ENCODE measurements at regions not wholly inside any gene's neighbourhood (a gene's known extent, or its start where the extent isn't known, plus 50 kb on each side); places are given as distances from the start of the nearest gene placed in this dataset.
"Not testable (repeated sequence)": the region's sequence is repeated elsewhere in the genome, so short reads cannot be mapped to it uniquely, and the experiment has no call there.

GRCh38 chr20:6696001-6696400, 71.5 kb upstream of the BMP2 start:
- ATAC-seq = no peak
- CTCF ChIA-PET = no interaction called here

GRCh38 chr20:6693808-6694198, 73.7 kb upstream of the BMP2 start:
- H3K4me3 Mint-ChIP-seq = not testable (repeated sequence)
- CTCF ChIA-PET = interaction anchor here (0.8 to 1.1 kb wide), 2 partner anchors 15 to 73 kb away, joined by 3 to 4 read pairs; no protein-coding TSS in a partner anchor

More at GRCh38 chr20:6696001-6696400, 71.5 kb upstream of the BMP2 start:
- Mint-ChIP-seq H3K27me3 (ENCODE audit: low read depth) (no peaks in the 10 kb centered on the region), H3K36me3 (no peaks in the 10 kb centered on the region), H3K27ac (no peak overlapping the region), H3K4me3 (no peak overlapping the region), H3K4me1 (peaks cover 24% of the 10 kb centered on the region), H3K9me3 (peaks cover 3% of the 10 kb centered on the region)
- no peak for DNase-seq (ENCODE audit: low spot score)
- TF ChIP-seq RORB (CRISPR knock-in tag; IDR thresholded peaks at IDR 0.05) = no peak
- TF ChIP-seq MAX (CRISPR knock-in tag; IDR thresholded peaks at IDR 0.05) = no peak
- TF ChIP-seq USF2 (CRISPR knock-in tag; IDR thresholded peaks at IDR 0.05) = no peak
- no peak for TF ChIP-seq ZNF416 (CRISPR knock-in tag; IDR thresholded peaks at IDR 0.05)
- TF ChIP-seq TP53 (CRISPR knock-in tag; IDR thresholded peaks at IDR 0.05) = no peak
- no peak for TF ChIP-seq TEAD1 (CRISPR knock-in tag; IDR thresholded peaks at IDR 0.05)
- POLR2A ChIA-PET = no interaction called here

GRCh38 chr20:6693178-6693807, 74.2 kb upstream of the BMP2 start:
- Mint-ChIP-seq H3K4me3 (no peak overlapping the region), H3K4me1 (peaks cover 13% of the 10 kb centered on the region), H3K27me3 (ENCODE audit: low read depth) (no peaks in the 10 kb centered on the region), H3K9me3 (peaks cover 3% of the 10 kb centered on the region), H3K36me3 (no peaks in the 10 kb centered on the region), H3K27ac (no peak overlapping the region)
- DNase-seq (ENCODE audit: low spot score) (no peak), ATAC-seq (no peak)
- POLR2A ChIA-PET = no interaction called here
- CTCF ChIA-PET = interaction anchor here (0.8 to 1.1 kb wide), 2 partner anchors 15 to 73 kb away, joined by 3 to 4 read pairs; no protein-coding TSS in a partner anchor
- no peak for TF ChIP-seq ELF4 (CRISPR knock-in tag; IDR thresholded peaks at IDR 0.05; ENCODE audit: low read depth)
- no peak for TF ChIP-seq STAT6 (CRISPR knock-in tag; conservative IDR thresholded peaks at IDR 0.05; ENCODE audit: low read depth)
- no peak for TF ChIP-seq SOX15 (CRISPR knock-in tag; IDR thresholded peaks at IDR 0.05)
- TF ChIP-seq NR1H2 (CRISPR knock-in tag; IDR thresholded peaks at IDR 0.05) = no peak
- no peak for TF ChIP-seq AFF4 (CRISPR knock-in tag; IDR thresholded peaks at IDR 0.05; ENCODE audit: borderline replicate concordance)
- no peak for TF ChIP-seq ZNF219 (CRISPR knock-in tag; IDR thresholded peaks at IDR 0.05; ENCODE audit: borderline replicate concordance)
- no peak for TF ChIP-seq ATF1 (CRISPR knock-in tag; IDR thresholded peaks at IDR 0.05)
- TF ChIP-seq MAX (CRISPR knock-in tag; IDR thresholded peaks at IDR 0.05) = no peak
- TF ChIP-seq RELA (CRISPR knock-in tag; IDR thresholded peaks at IDR 0.05; ENCODE audit: borderline replicate concordance) = no peak
- no peak for TF ChIP-seq ZNF263 (CRISPR knock-in tag; IDR thresholded peaks at IDR 0.05; ENCODE audit: low read depth)
- TF ChIP-seq TCF7 (CRISPR knock-in tag; IDR thresholded peaks at IDR 0.05; ENCODE audit: low read depth) = no peak
- no peak for TF ChIP-seq TP53 (CRISPR knock-in tag; IDR thresholded peaks at IDR 0.05)
- TF ChIP-seq ZNF232 (CRISPR knock-in tag; IDR thresholded peaks at IDR 0.05) = no peak
- no peak for TF ChIP-seq NR3C1 (CRISPR knock-in tag; conservative IDR thresholded peaks at IDR 0.05; ENCODE audit: low read depth)
- TF ChIP-seq ZSCAN18 (CRISPR knock-in tag; IDR thresholded peaks at IDR 0.05) = no peak

More at GRCh38 chr20:6693808-6694198, 73.7 kb upstream of the BMP2 start:
- H3K27me3 Mint-ChIP-seq (ENCODE audit: low read depth); H3K27ac Mint-ChIP-seq; POLR2A ChIA-PET; H3K9me3 Mint-ChIP-seq; DNase-seq (ENCODE audit: low spot score); ATAC-seq; H3K36me3 Mint-ChIP-seq: not testable (repeated sequence)
- H3K4me1 Mint-ChIP-seq = peaks cover 16% of the 10 kb centered on the region
